ENCODE measurements at regions not wholly inside any gene's neighbourhood (a gene's known extent, or its start where the extent isn't known, plus 50 kb on each side); places are given as distances from the start of the nearest gene placed in this dataset.

- no peak for TF ChIP-seq TAF1 (IDR thresholded peaks at IDR 0.05; ENCODE audit: borderline replicate concordance, low read depth, low read length)
- TF ChIP-seq POLR2A (IDR thresholded peaks at IDR 0.05; ENCODE audit: low read depth, low read length): no peak
- no peak for TF ChIP-seq POLR2AphosphoS5 (IDR thresholded peaks at IDR 0.05; ENCODE audit: low read depth, low read length)
These were observed 103.0 kb upstream of the TEX51 start for GRCh38 chr2:126795656-126796055.

Measured in GM12892 (cell line).